Cardiac fibroblast (primary cell): ENCODE measurements at regions not wholly inside any gene's neighbourhood (a gene's known extent, or its start where the extent isn't known, plus 50 kb on each side); places are given as distances from the start of the nearest gene placed in this dataset.
A peak's percentile ranks its signal among the peaks of the same experiment; 100 is the strongest.

Source experiments
- DNase-seq, 2 donors: peaks; one replicate each; pipeline versions ENCODE4 v3.0.0 to v3.0.0-alpha.2; 2010; ENCODE audit warnings: low read depth in 2 of 2
- H3K4me3 ChIP-seq, 2 donors: replicated peaks in 1 of 2; 1 replicate in 1 of 2; 2 replicates in 1 of 2; pipeline ENCODE4 v1.5.1; 2011; ENCODE audit warnings: low read depth in 2 of 2, low read length in 2 of 2, mild to moderate bottlenecking in 2 of 2, moderate library complexity in 1 of 2
- TF ChIP-seq, protein P1 (sequence below): IDR thresholded peaks from one replicate; pipeline ENCODE4 v1.5.1; 2011; ENCODE audit warnings: low read depth, mild to moderate bottlenecking, low read length, inconsistent platforms

DNA sequence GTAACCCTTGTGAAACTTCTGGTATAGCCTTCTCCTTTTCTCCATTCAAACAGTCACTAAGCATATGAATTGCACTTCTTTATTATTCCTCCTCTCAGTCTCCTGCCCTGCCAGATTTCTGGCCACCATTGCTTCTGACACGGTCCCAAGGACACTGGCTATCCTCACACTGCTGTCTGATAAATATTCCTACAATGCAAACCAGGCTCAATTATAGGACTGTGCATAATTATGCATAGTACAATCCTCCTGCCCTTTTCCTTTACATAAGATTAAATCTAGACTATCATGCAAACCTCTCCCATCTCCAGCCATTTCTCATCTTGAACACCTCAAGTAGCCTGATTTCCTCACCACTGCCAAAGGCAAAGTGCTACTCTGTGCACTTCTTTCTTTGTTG is 704.3 kb upstream of the ADAMTS5 start:
- TF ChIP-seq, protein P1, sequence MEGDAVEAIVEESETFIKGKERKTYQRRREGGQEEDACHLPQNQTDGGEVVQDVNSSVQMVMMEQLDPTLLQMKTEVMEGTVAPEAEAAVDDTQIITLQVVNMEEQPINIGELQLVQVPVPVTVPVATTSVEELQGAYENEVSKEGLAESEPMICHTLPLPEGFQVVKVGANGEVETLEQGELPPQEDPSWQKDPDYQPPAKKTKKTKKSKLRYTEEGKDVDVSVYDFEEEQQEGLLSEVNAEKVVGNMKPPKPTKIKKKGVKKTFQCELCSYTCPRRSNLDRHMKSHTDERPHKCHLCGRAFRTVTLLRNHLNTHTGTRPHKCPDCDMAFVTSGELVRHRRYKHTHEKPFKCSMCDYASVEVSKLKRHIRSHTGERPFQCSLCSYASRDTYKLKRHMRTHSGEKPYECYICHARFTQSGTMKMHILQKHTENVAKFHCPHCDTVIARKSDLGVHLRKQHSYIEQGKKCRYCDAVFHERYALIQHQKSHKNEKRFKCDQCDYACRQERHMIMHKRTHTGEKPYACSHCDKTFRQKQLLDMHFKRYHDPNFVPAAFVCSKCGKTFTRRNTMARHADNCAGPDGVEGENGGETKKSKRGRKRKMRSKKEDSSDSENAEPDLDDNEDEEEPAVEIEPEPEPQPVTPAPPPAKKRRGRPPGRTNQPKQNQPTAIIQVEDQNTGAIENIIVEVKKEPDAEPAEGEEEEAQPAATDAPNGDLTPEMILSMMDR, result no peak
- DNase-seq, result no peak
- H3K4me3 ChIP-seq, result no peak overlapping the region

DNA sequence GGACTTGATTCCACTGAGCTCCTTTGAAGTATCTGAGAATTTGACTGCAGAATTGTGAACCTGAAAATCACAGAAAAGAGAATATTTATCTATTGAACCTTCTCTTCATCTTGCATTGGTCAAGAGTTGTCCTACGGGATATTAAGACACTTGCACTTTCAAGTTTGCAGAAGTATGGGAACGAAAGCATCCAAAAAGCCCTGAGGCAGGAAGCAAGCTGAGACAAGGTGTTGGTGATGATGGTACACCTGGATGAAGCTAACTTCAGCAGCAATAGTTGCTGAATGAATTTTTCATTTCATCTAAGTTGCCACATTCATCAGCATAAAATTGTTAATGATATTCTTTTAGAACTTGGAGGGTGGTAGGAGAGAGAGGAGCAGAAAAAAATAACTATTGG is 686.6 kb upstream of the ADAMTS5 start:
- TF ChIP-seq, protein P1, result no peak
- DNase-seq, result no peak

DNA sequence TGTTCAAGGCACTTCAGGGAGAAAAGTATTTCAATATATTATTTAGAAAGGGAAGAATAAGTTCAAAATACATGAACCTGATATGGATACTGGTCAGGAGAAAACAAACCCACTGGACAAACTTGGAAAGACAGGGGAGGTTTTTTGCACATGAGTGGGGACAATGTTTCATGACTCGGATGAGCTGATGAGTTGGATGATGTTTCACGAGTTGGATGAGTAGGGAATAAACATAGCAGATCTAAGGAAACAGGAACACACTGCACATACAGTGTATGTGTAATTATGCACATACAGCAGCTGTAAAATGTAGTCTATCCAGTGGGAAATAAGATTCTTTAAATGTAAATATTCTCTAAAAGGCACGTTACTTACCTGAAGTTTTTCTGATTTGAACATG is 682.9 kb upstream of the ADAMTS5 start:
- no peak overlapping the region for H3K4me3 ChIP-seq
- peak in 1 of 2 donors; percentile 59 for DNase-seq
- TF ChIP-seq, protein P1, result no peak

More for the DNA sequence above, 686.6 kb upstream of the ADAMTS5 start:
- no peak overlapping the region for H3K4me3 ChIP-seq

DNA sequence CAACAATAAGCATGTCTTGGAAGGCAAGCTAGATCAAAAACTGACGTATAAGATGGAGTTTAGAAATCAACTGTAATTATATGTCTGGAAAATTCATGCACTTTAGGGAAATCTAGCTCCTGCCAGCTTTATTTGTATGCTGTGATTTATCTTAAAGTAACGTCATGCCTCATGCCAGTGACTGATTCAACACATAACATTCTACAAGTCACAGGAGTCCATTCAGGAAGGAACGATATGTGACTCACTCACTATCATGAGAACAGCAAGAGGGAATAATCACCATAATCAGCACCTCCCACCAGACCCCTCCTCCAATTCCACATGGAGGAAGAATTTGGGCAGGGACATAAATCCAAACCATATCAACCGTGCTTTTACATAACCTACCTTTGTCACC is 682.4 kb upstream of the ADAMTS5 start:
- peak; percentile 81 to 97 for DNase-seq
- TF ChIP-seq, protein P1, result no peak
- no peak overlapping the region for H3K4me3 ChIP-seq

DNA sequence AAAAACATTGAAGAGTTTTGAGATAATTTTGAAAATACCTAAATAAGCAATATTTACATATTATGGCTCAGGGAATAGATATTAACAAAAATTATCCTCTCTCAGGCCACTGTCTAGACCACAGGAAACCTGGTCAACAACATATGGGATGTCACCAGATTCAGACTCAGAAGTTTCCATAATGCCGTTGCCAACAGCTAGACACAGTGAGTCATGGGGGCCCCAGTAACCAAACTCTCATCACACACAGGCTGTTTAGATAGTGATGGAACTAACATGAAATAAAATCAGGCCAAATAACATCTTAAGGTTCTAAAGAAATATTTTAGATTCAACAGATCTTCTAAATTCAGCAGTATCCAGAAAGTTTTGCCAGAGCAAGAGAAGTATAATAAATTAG is 681.7 kb upstream of the ADAMTS5 start:
- no peak overlapping the region for H3K4me3 ChIP-seq
- DNase-seq, result peak; percentile 79 to 97
- TF ChIP-seq, protein P1, result no peak

DNA sequence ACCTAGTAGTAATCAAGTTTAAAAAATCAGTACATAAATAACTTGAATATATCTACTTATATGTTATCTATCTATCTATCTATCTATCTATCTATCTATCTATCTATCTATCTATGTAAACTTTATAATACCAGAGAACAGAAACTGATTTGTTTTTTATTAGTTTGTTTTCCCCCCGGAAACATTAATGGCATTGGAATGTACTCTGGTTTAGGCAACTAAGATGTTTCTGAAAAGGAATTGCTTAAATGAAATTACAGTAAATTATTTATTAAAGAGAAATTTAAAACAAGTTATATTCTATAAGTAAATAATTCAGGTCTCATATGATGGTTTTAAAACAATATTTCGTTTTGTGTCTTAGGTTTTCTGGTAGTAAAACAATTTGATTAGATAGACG is 681.0 kb upstream of the ADAMTS5 start:
- no peak overlapping the region for H3K4me3 ChIP-seq
- TF ChIP-seq, protein P1, result no peak
- DNase-seq, result peak in 1 of 2 donors; percentile 66

DNA sequence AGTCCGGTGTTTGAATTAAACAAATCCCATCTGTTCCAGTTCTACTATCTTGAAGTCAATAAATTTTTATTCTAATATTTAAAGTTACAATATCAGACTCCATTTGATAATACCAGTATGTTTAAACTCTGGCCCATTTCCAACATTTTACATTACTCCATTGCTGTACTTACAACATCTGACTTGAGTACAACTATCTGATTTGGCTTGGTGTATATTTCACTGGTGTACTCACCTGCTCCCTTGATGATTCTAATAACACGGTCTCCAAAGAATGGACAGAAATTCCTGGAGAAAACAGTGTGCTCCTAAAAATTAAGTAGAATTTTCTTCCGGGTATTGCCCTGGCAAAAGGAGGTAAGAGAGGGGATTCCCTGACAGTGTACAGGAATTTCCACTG is 680.5 kb upstream of the ADAMTS5 start:
- TF ChIP-seq, protein P1, result no peak
- peak; percentile 20 to 53 for DNase-seq
- no peak overlapping the region for H3K4me3 ChIP-seq
